Fibroblast of the aortic adventitia (primary cell): ENCODE measurements at regions not wholly inside any gene's neighbourhood (a gene's known extent, or its start where the extent isn't known, plus 50 kb on each side); places are given as distances from the start of the nearest gene placed in this dataset.
A peak's percentile ranks its signal among the peaks of the same experiment; 100 is the strongest.
"Not testable (repeated sequence)": the region's sequence is repeated elsewhere in the genome, so short reads cannot be mapped to it uniquely, and the experiment has no call there.

ENCODE experiments used
- DNase-seq: peaks from one replicate; pipeline ENCODE4 v3.0.0-alpha.2; 2010; ENCODE audit warnings: low read depth
- H3K4me3 ChIP-seq: 2 replicates; pipeline ENCODE4 v1.5.1; 2011; ENCODE audit warnings: low read depth, mild to moderate bottlenecking, control low read depth, low read length, moderate library complexity
- CTCF ChIP-seq: IDR thresholded peaks from 2 replicates; pipeline ENCODE4 v1.5.1; 2011; ENCODE audit warnings: mild to moderate bottlenecking, low read length, control low read depth, inconsistent platforms; ENCODE audit not compliant: insufficient read depth

DNA sequence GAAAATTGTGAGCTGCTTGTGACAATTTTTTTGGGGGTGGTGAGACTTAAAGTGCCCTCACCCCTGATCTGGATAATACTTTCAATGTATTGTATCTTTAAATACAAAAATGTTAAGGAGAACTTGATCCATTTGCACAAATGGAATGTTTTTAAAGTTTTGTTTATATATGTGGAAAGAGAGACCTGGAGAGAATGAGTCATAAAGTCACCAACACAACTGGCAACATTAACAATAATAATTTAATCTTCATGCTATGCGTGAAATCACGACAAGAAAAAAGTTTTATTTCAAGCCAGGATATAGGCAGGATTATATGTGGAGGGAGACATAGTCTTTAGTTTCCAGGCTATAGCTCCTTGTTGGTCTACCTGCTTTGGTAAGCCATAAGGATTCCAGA lies 537.5 kb downstream of the GPAM start:
- TF ChIP-seq CTCF, result no peak
- DNase-seq, result peak; percentile 52
- no peak overlapping the region for H3K4me3 ChIP-seq

DNA sequence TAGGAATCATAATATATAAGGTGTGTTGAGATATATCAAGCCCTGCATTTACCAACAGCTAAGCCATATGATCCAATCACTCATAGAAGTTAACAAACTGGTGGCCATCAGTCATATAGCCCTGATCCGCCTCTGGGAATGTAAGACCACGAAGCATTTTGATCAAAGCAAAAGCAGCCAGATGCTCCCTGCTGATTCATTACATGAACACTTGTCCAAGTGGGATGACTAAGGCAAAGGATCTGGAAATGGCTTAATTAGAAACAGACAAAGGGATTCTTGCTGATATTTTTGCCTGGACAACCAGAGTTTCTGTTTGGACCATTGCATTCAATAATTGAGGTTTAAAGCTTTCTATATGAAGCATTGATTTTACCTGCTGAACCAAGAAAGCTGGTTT lies 535.5 kb downstream of the GPAM start:
- DNase-seq, result peak; percentile 85
- TF ChIP-seq CTCF, result no peak
- no peak overlapping the region for H3K4me3 ChIP-seq

DNA sequence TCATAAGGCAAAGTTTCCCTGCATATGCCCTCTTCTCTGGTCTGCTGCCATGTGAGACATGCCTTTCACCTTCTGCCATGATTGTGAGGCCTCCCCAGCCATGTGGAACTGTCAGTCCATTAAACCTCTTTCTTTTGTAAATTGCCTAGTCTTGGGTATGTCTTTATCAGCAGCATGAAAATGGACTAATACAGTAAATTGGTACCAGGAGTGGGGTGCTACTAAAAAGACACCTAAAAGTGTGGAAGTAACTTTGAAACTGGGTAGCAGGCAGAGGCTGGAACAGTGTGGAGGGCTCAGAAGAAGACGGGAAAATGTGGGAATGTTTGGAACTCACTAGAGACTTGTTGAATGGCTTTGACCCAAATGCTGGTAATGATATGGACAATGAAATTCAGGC lies 534.5 kb downstream of the GPAM start:
- not testable (repeated sequence) for DNase-seq, H3K4me3 ChIP-seq

DNA sequence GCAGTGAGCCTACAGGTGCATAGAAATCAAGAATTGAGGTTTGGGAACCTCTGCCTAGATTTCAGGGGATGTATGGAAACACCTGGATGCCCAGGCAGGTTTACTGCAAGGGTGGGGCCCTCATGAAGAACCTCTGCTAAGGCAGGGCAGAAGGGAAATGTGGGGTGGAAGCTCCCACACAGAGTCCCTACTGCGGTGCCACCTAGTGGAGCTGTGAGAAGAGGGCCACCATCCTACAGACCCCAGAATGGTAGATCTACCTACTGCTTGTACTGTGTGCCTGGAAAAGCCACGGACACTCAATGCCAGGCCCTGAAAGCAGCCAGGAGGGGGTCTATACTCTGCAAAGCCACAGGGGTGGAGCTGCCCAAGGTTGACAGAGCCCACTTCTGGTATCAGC lies 533.5 kb downstream of the GPAM start:
- no peak for DNase-seq
- no peak overlapping the region for H3K4me3 ChIP-seq
- no peak for TF ChIP-seq CTCF

DNA sequence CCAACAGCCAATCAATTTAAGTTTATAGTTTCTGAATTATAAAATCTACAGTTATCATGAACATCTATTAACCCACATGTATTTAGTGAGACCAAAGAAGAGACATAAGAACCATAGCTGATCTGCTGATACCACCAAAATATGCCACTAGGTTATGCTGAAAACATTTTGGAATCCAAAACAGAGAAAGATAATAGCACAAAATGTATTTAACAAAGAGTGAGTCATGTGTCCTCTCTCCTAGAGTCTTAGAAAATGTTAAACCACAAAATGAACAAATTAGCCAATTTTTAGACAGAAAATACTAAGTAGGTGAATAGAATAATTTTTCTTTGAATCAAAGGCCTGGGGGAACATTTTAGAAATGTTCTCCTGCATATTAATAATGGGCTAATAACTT lies 527.5 kb downstream of the GPAM start:
- DNase-seq, result peak; percentile 34

GRCh38 chr10:111677759-111678158 lies 505.8 kb downstream of the GPAM start:
- peak; percentile 63 for DNase-seq
- no peak overlapping the region for H3K4me3 ChIP-seq
- TF ChIP-seq CTCF, result no peak

More for the DNA sequence above, 527.5 kb downstream of the GPAM start:
- no peak for TF ChIP-seq CTCF
- no peak overlapping the region for H3K4me3 ChIP-seq

DNA sequence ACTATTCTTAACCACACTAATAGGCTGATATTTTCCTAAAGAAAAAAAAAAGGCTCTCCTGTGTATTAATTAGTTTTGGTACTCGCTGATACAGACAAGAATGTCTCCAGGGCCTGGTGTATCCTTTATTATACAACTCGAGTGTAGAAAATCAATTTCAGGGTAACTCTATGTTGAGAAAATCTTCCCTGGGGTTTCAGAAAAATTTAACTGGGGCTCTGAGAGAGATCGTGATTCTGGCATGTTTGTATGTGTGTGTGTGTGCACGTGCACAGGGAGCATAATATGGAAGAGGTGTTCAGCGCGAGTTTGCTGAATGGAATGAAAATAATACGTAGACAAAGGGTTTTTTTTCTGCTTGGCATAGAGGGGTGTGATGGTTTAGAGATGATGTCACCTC lies 496.8 kb downstream of the GPAM start:
- no peak for TF ChIP-seq CTCF
- no peak for DNase-seq

DNA sequence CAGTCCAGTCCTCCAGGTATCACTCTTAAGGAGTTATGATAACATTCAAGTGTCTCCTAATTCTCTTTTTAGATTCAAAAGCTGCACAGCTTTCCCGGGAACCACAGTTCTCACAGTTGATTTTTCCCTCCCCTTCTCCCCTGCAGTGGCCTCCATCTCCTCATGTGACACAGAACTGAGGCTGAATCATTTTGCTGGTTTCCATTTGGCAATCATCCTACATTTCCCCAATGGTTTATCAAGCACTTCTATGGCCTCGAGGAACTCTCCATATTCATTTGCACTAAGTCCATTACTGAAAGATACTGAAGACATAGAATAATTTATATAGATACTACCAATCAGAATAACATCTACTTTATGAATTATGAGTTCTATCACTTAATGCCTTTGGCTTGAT lies 484.9 kb downstream of the GPAM start:
- no peak for TF ChIP-seq CTCF
- DNase-seq, result peak; percentile 50
- H3K4me3 ChIP-seq, result no peak overlapping the region

More for the DNA sequence above, 496.8 kb downstream of the GPAM start:
- no peak overlapping the region for H3K4me3 ChIP-seq
